IMR-90 (cell line): ENCODE measurements at regions not wholly inside any gene's neighbourhood (a gene's known extent, or its start where the extent isn't known, plus 50 kb on each side); places are given as distances from the start of the nearest gene placed in this dataset.

Source experiments
- ATAC-seq: fragments of 200-7000 bp; cut with Tn5 transposase; 2 replicates; pipeline ENCODE4 v1.9.1; 2020; ENCODE audit warnings: low read depth, mild to moderate bottlenecking, moderate library complexity
- BruUV-seq: library from RNA; stranded (reverse); fragments of 400-500 nt; replicated peaks from 2 replicates; lab custom pipeline; 2021; lab: Mats Ljungman, UMichigan
- CTCF ChIA-PET: fragments of 300-600 bp; formaldehyde crosslinking; extraction: SDS; loops from one replicate; lab custom pipeline; 2021; ENCODE audit warnings: antibody characterized with exemption; lab: Yijun Ruan, JAX
- POLR2A ChIA-PET: fragments of 300-600 bp; sonication (Branson Sonifier 250); formaldehyde crosslinking; loops from one replicate; lab custom pipeline; 2022; ENCODE audit warnings: antibody characterized with exemption; ENCODE audit not compliant: unreplicated experiment; lab: Charles Lee
- DNase-seq: peaks from one replicate; pipeline ENCODE4 v3.0.0; 2013
- H2AFZ ChIP-seq: replicated peaks from 2 replicates; pipeline ENCODE3; 2013; ENCODE audit warnings: low read length, mild to moderate bottlenecking; ENCODE audit not compliant: poor library complexity
- H2AK5ac ChIP-seq: 2 replicates; pipeline ENCODE4 v1.6.1; 2013; ENCODE audit warnings: low read depth, low read length, inconsistent platforms
- H2AK9ac ChIP-seq: replicated peaks from 2 replicates; pipeline ENCODE3; 2013; ENCODE audit warnings: mild to moderate bottlenecking, low read depth, low read length, moderate library complexity; ENCODE audit not compliant: poor library complexity
- H2BK120ac ChIP-seq: 2 replicates; pipeline ENCODE4 v1.6.1; 2013; ENCODE audit warnings: low read depth, low read length, inconsistent platforms
- H2BK15ac ChIP-seq: 3 replicates; pipeline ENCODE4 v1.6.1; 2013; ENCODE audit warnings: low read depth, low read length, inconsistent platforms
- H2BK20ac ChIP-seq: 2 replicates; pipeline ENCODE4 v1.6.1; 2013; ENCODE audit warnings: low read depth, mild to moderate bottlenecking, inconsistent platforms, low read length, moderate library complexity
- H2BK5ac ChIP-seq: 2 replicates; pipeline ENCODE4 v1.6.1; 2013; ENCODE audit warnings: mild to moderate bottlenecking, low read depth, low read length, inconsistent platforms; ENCODE audit not compliant: poor library complexity, severe bottlenecking
- H3K14ac ChIP-seq: replicated peaks from 2 replicates; pipeline ENCODE4 v1.6.1; 2013; ENCODE audit warnings: low read depth, low read length, inconsistent platforms
- H3K18ac ChIP-seq: 2 replicates; pipeline ENCODE4 v1.6.1; 2013; ENCODE audit warnings: low read depth, low read length, control low read depth
- H3K23ac ChIP-seq: 2 replicates; pipeline ENCODE4 v1.6.1; 2013; ENCODE audit warnings: low read depth, low read length, inconsistent platforms
- H3K27ac ChIP-seq: 2 replicates; pipeline ENCODE4 v1.5.1; 2013; ENCODE audit warnings: mild to moderate bottlenecking, control low read depth, low read length; ENCODE audit not compliant: insufficient read depth
- H3K27me3 ChIP-seq: 2 replicates; pipeline ENCODE4 v1.6.1; 2013; ENCODE audit warnings: low read length; ENCODE audit not compliant: control insufficient read depth, insufficient read depth
- H3K36me3 ChIP-seq: 2 replicates; pipeline ENCODE4 v1.6.1; 2013; ENCODE audit warnings: low read length, mixed read lengths; ENCODE audit not compliant: control insufficient read depth, insufficient read depth
- H3K4ac ChIP-seq: 2 replicates; pipeline ENCODE4 v1.6.1; 2013; ENCODE audit warnings: low read depth, low read length, inconsistent platforms
- H3K4me1 ChIP-seq: 2 replicates; pipeline ENCODE4 v1.6.1; 2013; ENCODE audit warnings: low read length, mixed read lengths; ENCODE audit not compliant: control insufficient read depth, insufficient read depth
- H3K4me2 ChIP-seq: 2 replicates; pipeline ENCODE4 v1.6.1; 2013; ENCODE audit warnings: low read depth, mild to moderate bottlenecking, control low read depth, low read length, moderate library complexity
- H3K4me3 ChIP-seq: 2 replicates; pipeline ENCODE4 v1.5.1; 2013; ENCODE audit warnings: low read depth, mild to moderate bottlenecking, control low read depth, low read length, moderate library complexity; ENCODE audit not compliant: insufficient read depth
- H3K56ac ChIP-seq: 2 replicates; pipeline ENCODE4 v1.6.1; 2013; ENCODE audit warnings: low read length, inconsistent platforms; ENCODE audit not compliant: insufficient read depth; ENCODE audit errors: extremely low read depth
- H3K79me1 ChIP-seq, 2 experiments: 2 replicates each; pipeline ENCODE4 v1.6.1; 2013; ENCODE audit warnings: low read length in 2 of 2, inconsistent platforms in 1 of 2, low read depth in 1 of 2
- H3K9ac ChIP-seq: 2 replicates; pipeline ENCODE4 v1.6.1; 2013; ENCODE audit warnings: low read depth, low read length, control low read depth
- H3K9me1 ChIP-seq: 2 replicates; pipeline ENCODE4 v1.6.1; 2013; ENCODE audit warnings: low read length, inconsistent platforms; ENCODE audit not compliant: insufficient read depth
- H3K9me3 ChIP-seq: 2 replicates; pipeline ENCODE4 v1.6.1; 2013; ENCODE audit warnings: low read length; ENCODE audit not compliant: control insufficient read depth, insufficient read depth
- H4K20me1 ChIP-seq: 2 replicates; pipeline ENCODE4 v1.6.1; 2013; ENCODE audit warnings: low read length, inconsistent platforms; ENCODE audit not compliant: insufficient read depth
- H4K5ac ChIP-seq: 2 replicates; pipeline ENCODE4 v1.6.1; 2013; ENCODE audit warnings: mild to moderate bottlenecking, low read depth, low read length, control low read depth
- H4K8ac ChIP-seq, 2 experiments: 2 replicates each; pipeline ENCODE4 v1.6.1; 2013; ENCODE audit warnings: low read depth in 2 of 2, low read length in 2 of 2, control low read depth in 1 of 2, inconsistent platforms in 1 of 2
- H4K91ac ChIP-seq: 2 replicates; pipeline ENCODE4 v1.6.1; 2013; ENCODE audit warnings: low read depth, low read length, inconsistent platforms; ENCODE audit not compliant: insufficient read depth
- BHLHE40 ChIP-seq: fragments of 150-350 bp; IDR thresholded peaks from 2 replicates; pipeline ENCODE4 v1.6.1; 2016; ENCODE audit warnings: mild to moderate bottlenecking, low read depth, low read length
- CEBPB ChIP-seq: IDR thresholded peaks from 2 replicates; pipeline ENCODE4 v1.6.1; 2012; ENCODE audit warnings: low read depth, low read length, improper control_type of control experiment
- CHD1 ChIP-seq: IDR thresholded peaks from 2 replicates; pipeline ENCODE4 v1.6.1; 2012; ENCODE audit warnings: low read depth, low read length, improper control_type of control experiment
- FOS ChIP-seq: fragments of 150-350 bp; IDR thresholded peaks from 2 replicates; pipeline ENCODE4 v1.6.1; 2016; ENCODE audit warnings: low read depth, low read length
- MAFK ChIP-seq: IDR thresholded peaks from 2 replicates; pipeline ENCODE4 v1.6.1; 2012; ENCODE audit warnings: low read depth, low read length, improper control_type of control experiment
- MAZ ChIP-seq: IDR thresholded peaks from 2 replicates; pipeline ENCODE4 v1.6.1; 2012; ENCODE audit warnings: low read depth, mild to moderate bottlenecking, low read length, improper control_type of control experiment, moderate library complexity, borderline replicate concordance
- MXI1 ChIP-seq: IDR thresholded peaks from 2 replicates; pipeline ENCODE4 v1.6.1; 2012; ENCODE audit warnings: low read depth, mild to moderate bottlenecking, low read length, moderate library complexity, borderline replicate concordance
- NFE2L2 ChIP-seq: fragments of 150-350 bp; IDR thresholded peaks from 2 replicates; pipeline ENCODE4 v1.6.1; 2016; ENCODE audit warnings: low read depth, mild to moderate bottlenecking, low read length
- POLR2A ChIP-seq: IDR thresholded peaks from 2 replicates; pipeline ENCODE4 v1.6.1; 2012; ENCODE audit warnings: mild to moderate bottlenecking, low read depth, low read length
- RAD21 ChIP-seq: IDR thresholded peaks from 2 replicates; pipeline ENCODE4 v1.6.1; 2012; ENCODE audit warnings: low read length, improper control_type of control experiment
- RCOR1 ChIP-seq: IDR thresholded peaks from 2 replicates; pipeline ENCODE4 v1.6.1; 2012; ENCODE audit warnings: mild to moderate bottlenecking, low read length, improper control_type of control experiment; ENCODE audit not compliant: insufficient replicate concordance
- RFX5 ChIP-seq: IDR thresholded peaks from 2 replicates; pipeline ENCODE4 v1.8.0; 2012; ENCODE audit warnings: low read depth, mild to moderate bottlenecking, low read length, moderate library complexity
- SMC3 ChIP-seq: fragments of 150-350 bp; IDR thresholded peaks from 2 replicates; pipeline ENCODE4 v1.6.1; 2016; ENCODE audit warnings: low read depth, mild to moderate bottlenecking, antibody characterized with exemption, low read length, moderate library complexity
- WGBS, 2 experiments: methylation state at CpG; one replicate each; pipeline versions ENCODE4 v1.1.5 to v1.1.7; 2013; ENCODE audit warnings: missing lambda C conversion rate in 2 of 2; ENCODE audit not compliant: insufficient read length in 1 of 2; ENCODE audit errors: extremely low coverage in 2 of 2; 5-methylcytosine and 5-hydroxymethylcytosine counted together
- dilution Hi-C: fragments of 300-500 bp; cut with HindIII; formaldehyde crosslinking; loops from one replicate; pipeline ENCODE4 v1.14.3; 2018; ENCODE audit warnings: low sequenced_read_pairs; ENCODE audit not compliant: unreplicated experiment
- in situ Hi-C: fragments of 300-500 bp; cut with MboI; formaldehyde crosslinking; loops from 3 replicates; pipeline ENCODE4 v1.14.3; 2019; ENCODE audit warnings: low sequenced_read_pairs, inconsistent platforms, mixed read lengths
- intact Hi-C: fragments of 100-400 bp; cut with micrococcal nuclease; formaldehyde crosslinking; loops from 2 replicates; pipeline ENCODE4 v1.10.0; 2022
- TF ChIP-seq, protein P1 (sequence below): fragments of 150-350 bp; IDR thresholded peaks from 2 replicates; pipeline ENCODE4 v1.6.1; 2017; ENCODE audit warnings: mild to moderate bottlenecking, antibody characterized with exemption, low read length, low read depth
- TF ChIP-seq, protein P2 (sequence below): conservative IDR thresholded peaks from 2 replicates; pipeline ENCODE4 v1.5.1; 2012; ENCODE audit warnings: mild to moderate bottlenecking, low read depth, low read length, improper control_type of control experiment
- TF ChIP-seq, protein P3 (sequence below): fragments of 150-350 bp; IDR thresholded peaks from 2 replicates; pipeline ENCODE4 v1.6.1; 2016; ENCODE audit warnings: low read depth, mild to moderate bottlenecking, low read length, moderate library complexity, borderline replicate concordance

GRCh38 chr2:219961947-219962498, 334.6 kb downstream of the SLC4A3 start:
- Histone ChIP-seq H2BK120ac (no peak overlapping the region), H3K27me3 (no peaks in the 10 kb centered on the region), H3K4me3 (no peak overlapping the region), H2BK20ac (no peak overlapping the region), H2AFZ (no peak overlapping the region), H4K20me1 (no peaks in the 10 kb centered on the region), H3K14ac (no peak overlapping the region), H3K4ac (no peak overlapping the region), H3K79me1 (no peaks in the 10 kb centered on the region), H3K27ac (no peak overlapping the region), H3K4me2 (no peak overlapping the region), H3K9me3 (0 out of 2 replicates have a peak, but pooled peaks cover 4% of the 10 kb centered on the region), H3K9me1 (no peaks in the 10 kb centered on the region), H2BK5ac (no peak overlapping the region), H4K91ac (no peak overlapping the region), H3K4me1 (no peaks in the 10 kb centered on the region), H3K23ac (no peak overlapping the region), H2AK5ac (no peak overlapping the region), H2BK15ac (no peak overlapping the region), H2AK9ac (no peak overlapping the region), H3K18ac (no peak overlapping the region), H3K56ac (no peak overlapping the region), H3K9ac (no peak overlapping the region), H3K36me3 (no peaks in the 10 kb centered on the region), H4K8ac (no peak overlapping the region), H4K5ac (no peak overlapping the region)
- POLR2A ChIA-PET: no interaction called here
- in situ Hi-C loops: no loop called here
- DNase-seq (no peak), ATAC-seq (no peak)
- intact Hi-C loops: no loop called here
- CTCF ChIA-PET: no interaction called here
- TF ChIP-seq MAZ (no peak), NFE2L2 (no peak), MAFK (no peak), CEBPB (no peak), SMC3 (no peak), RFX5 (no peak), RCOR1 (no peak), FOS (no peak), RAD21 (no peak), MXI1 (no peak), POLR2A (no peak), BHLHE40 (no peak), CHD1 (no peak)
- TF ChIP-seq, protein P1, sequence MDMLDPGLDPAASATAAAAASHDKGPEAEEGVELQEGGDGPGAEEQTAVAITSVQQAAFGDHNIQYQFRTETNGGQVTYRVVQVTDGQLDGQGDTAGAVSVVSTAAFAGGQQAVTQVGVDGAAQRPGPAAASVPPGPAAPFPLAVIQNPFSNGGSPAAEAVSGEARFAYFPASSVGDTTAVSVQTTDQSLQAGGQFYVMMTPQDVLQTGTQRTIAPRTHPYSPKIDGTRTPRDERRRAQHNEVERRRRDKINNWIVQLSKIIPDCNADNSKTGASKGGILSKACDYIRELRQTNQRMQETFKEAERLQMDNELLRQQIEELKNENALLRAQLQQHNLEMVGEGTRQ: no peak
- TF ChIP-seq, protein P2, sequence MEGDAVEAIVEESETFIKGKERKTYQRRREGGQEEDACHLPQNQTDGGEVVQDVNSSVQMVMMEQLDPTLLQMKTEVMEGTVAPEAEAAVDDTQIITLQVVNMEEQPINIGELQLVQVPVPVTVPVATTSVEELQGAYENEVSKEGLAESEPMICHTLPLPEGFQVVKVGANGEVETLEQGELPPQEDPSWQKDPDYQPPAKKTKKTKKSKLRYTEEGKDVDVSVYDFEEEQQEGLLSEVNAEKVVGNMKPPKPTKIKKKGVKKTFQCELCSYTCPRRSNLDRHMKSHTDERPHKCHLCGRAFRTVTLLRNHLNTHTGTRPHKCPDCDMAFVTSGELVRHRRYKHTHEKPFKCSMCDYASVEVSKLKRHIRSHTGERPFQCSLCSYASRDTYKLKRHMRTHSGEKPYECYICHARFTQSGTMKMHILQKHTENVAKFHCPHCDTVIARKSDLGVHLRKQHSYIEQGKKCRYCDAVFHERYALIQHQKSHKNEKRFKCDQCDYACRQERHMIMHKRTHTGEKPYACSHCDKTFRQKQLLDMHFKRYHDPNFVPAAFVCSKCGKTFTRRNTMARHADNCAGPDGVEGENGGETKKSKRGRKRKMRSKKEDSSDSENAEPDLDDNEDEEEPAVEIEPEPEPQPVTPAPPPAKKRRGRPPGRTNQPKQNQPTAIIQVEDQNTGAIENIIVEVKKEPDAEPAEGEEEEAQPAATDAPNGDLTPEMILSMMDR: no peak
- TF ChIP-seq, protein P3, sequence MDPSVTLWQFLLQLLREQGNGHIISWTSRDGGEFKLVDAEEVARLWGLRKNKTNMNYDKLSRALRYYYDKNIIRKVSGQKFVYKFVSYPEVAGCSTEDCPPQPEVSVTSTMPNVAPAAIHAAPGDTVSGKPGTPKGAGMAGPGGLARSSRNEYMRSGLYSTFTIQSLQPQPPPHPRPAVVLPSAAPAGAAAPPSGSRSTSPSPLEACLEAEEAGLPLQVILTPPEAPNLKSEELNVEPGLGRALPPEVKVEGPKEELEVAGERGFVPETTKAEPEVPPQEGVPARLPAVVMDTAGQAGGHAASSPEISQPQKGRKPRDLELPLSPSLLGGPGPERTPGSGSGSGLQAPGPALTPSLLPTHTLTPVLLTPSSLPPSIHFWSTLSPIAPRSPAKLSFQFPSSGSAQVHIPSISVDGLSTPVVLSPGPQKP: no peak
- WGBS, 2 experiments: no CpG with 5 or more reads among the region's 4 CpGs
- dilution Hi-C loops: no loop called here
- BruUV-seq: no TSS peak
